Endothelial cell of umbilical vein (primary cell): ENCODE measurements at regions not wholly inside any gene's neighbourhood (a gene's known extent, or its start where the extent isn't known, plus 50 kb on each side); places are given as distances from the start of the nearest gene placed in this dataset.

Experiments
- BruUV-seq: library from RNA; stranded (reverse); fragments of 400-500 nt; replicated peaks from 2 replicates; lab custom pipeline; 2021; lab: Mats Ljungman, UMichigan
- CTCF ChIA-PET: fragments of 300-600, 350-600 bp; sonication (Branson Sonifier 250); formaldehyde crosslinking; loops from one replicate; lab custom pipeline; 2021; ENCODE audit warnings: antibody characterized with exemption, inconsistent platforms; lab: Charles Lee
- POLR2A ChIA-PET: fragments of 300-600, 350-600 bp; sonication (Branson Sonifier 250); formaldehyde crosslinking; loops from one replicate; lab custom pipeline; 2021; ENCODE audit warnings: antibody characterized with exemption, inconsistent platforms; lab: Charles Lee
- DNase-seq: peaks from one replicate; pipeline ENCODE4 v3.0.0-alpha.2; 2011; ENCODE audit warnings: low read depth, low spot score
- FAIRE-seq: peaks from 2 replicates; lab custom pipeline; 2011; peaks lifted over from hg19 to GRCh38; lab: Jason Lieb, UNC
- H2AFZ ChIP-seq: 2 replicates; pipeline ENCODE4 v1.6.0; 2012; ENCODE audit warnings: low read depth, low read length, control low read depth, inconsistent platforms
- H3K27ac ChIP-seq: 2 replicates; pipeline ENCODE4 v1.5.1; 2011; ENCODE audit warnings: low read depth, mild to moderate bottlenecking, control low read depth, low read length, moderate library complexity; ENCODE audit not compliant: insufficient read depth
- H3K27me3 ChIP-seq, 2 experiments: 2 replicates each; pipeline versions ENCODE4 v1.6.0 to v1.6.1; 2011; ENCODE audit warnings: low read length in 2 of 2, mixed read lengths in 1 of 2; ENCODE audit not compliant: control insufficient read depth in 2 of 2, insufficient read depth in 2 of 2
- H3K36me3 ChIP-seq, 2 experiments: 2 replicates in 1 of 2; 3 replicates in 1 of 2; pipeline ENCODE4 v1.5.1; 2011; ENCODE audit warnings: low read length in 2 of 2, mild to moderate bottlenecking in 1 of 2, moderate library complexity in 1 of 2; ENCODE audit not compliant: control insufficient read depth in 2 of 2, insufficient read depth in 2 of 2; ENCODE audit errors: extremely low read depth in 1 of 2
- H3K4me1 ChIP-seq: 3 replicates; pipeline ENCODE4 v1.5.1; 2011; ENCODE audit warnings: mild to moderate bottlenecking, low read length; ENCODE audit not compliant: control insufficient read depth, insufficient read depth; ENCODE audit errors: extremely low read depth
- H3K4me2 ChIP-seq: 2 replicates; pipeline ENCODE4 v1.6.1; 2011; ENCODE audit warnings: low read length, control low read depth, mixed read lengths; ENCODE audit not compliant: insufficient read depth
- H3K4me3 ChIP-seq, 3 experiments: fragments of 200-600 bp in 1 of 3; sonication (generic), shearing (Covaris generic) in 1 of 3; replicated peaks in 1 of 3; 2 replicates each; pipeline ENCODE4 v1.5.1; 2011 to 2016; ENCODE audit warnings: control low read depth in 3 of 3, low read length in 3 of 3, mild to moderate bottlenecking in 2 of 3, inconsistent platforms in 1 of 3, low read depth in 1 of 3, moderate library complexity in 1 of 3; ENCODE audit not compliant: insufficient read depth in 1 of 3
- H3K79me2 ChIP-seq: 2 replicates; pipeline ENCODE4 v1.6.0; 2012; ENCODE audit warnings: low read length, inconsistent platforms; ENCODE audit not compliant: control insufficient read depth, insufficient read depth
- H3K9ac ChIP-seq: replicated peaks from 2 replicates; pipeline ENCODE3; 2011; ENCODE audit warnings: low read length, control low read depth; ENCODE audit not compliant: insufficient read depth; ENCODE audit errors: extremely low read depth
- H3K9me1 ChIP-seq: replicated peaks from 3 replicates; pipeline ENCODE4 v1.6.0; 2011; ENCODE audit warnings: mild to moderate bottlenecking, low read length; ENCODE audit not compliant: control insufficient read depth, insufficient read depth; ENCODE audit errors: extremely low read depth
- H3K9me3 ChIP-seq: replicated peaks from 2 replicates; pipeline ENCODE4 v1.5.1; 2012; ENCODE audit warnings: low read length, inconsistent platforms; ENCODE audit not compliant: control insufficient read depth, insufficient read depth
- H4K20me1 ChIP-seq: replicated peaks from 2 replicates; pipeline ENCODE3; 2011; ENCODE audit warnings: mild to moderate bottlenecking, low read length; ENCODE audit not compliant: control insufficient read depth, insufficient read depth; ENCODE audit errors: extremely low read depth
- CTCF ChIP-seq, 2 donors: IDR thresholded peaks; 1 replicate in 1 of 2; 2 replicates in 1 of 2; pipeline ENCODE4 v1.5.1; 2011; ENCODE audit warnings: low read length in 2 of 2, mild to moderate bottlenecking in 2 of 2, moderate library complexity in 2 of 2, control low read depth in 1 of 2, inconsistent platforms in 1 of 2, low read depth in 1 of 2; ENCODE audit not compliant: insufficient read depth in 1 of 2; ENCODE audit errors: extremely low read depth in 1 of 2
- EZH2 ChIP-seq: IDR thresholded peaks from 2 replicates; pipeline ENCODE4 v1.6.1; 2012; ENCODE audit warnings: borderline replicate concordance, low read depth, mild to moderate bottlenecking, moderate library complexity, low read length, inconsistent platforms; ENCODE audit not compliant: severe bottlenecking
- FOS ChIP-seq: IDR thresholded peaks from 2 replicates; pipeline ENCODE4 v1.6.1; 2011; ENCODE audit warnings: mild to moderate bottlenecking, low read length, moderate library complexity, borderline replicate concordance; ENCODE audit not compliant: insufficient read depth
- GATA2 ChIP-seq: IDR thresholded peaks from 2 replicates; pipeline ENCODE4 v1.7.0; 2011; ENCODE audit warnings: low read depth, mild to moderate bottlenecking, moderate library complexity, mixed read lengths, low read length; ENCODE audit not compliant: insufficient read length, insufficient read depth
- JUN ChIP-seq: IDR thresholded peaks from 2 replicates; pipeline ENCODE4 v1.6.1; 2011; ENCODE audit warnings: borderline replicate concordance, low read depth; ENCODE audit not compliant: insufficient read length, insufficient read depth
- MAX ChIP-seq: IDR thresholded peaks from 2 replicates; pipeline ENCODE4 v1.6.1; 2011; ENCODE audit not compliant: insufficient read depth, insufficient read length
- MYC ChIP-seq: IDR thresholded peaks from one replicate; pipeline ENCODE4 v1.6.1; 2011; ENCODE audit warnings: mild to moderate bottlenecking, low read depth, low read length
- POLR2A ChIP-seq: IDR thresholded peaks from 2 replicates; pipeline ENCODE4 v1.6.1; 2012; ENCODE audit warnings: low read depth, mild to moderate bottlenecking, control low read depth, low read length
- POLR2AphosphoS5 ChIP-seq: IDR thresholded peaks from 2 replicates; pipeline ENCODE4 v1.6.1; 2012; ENCODE audit warnings: low read depth, mild to moderate bottlenecking, control low read depth, low read length, moderate library complexity; ENCODE audit not compliant: insufficient read depth
- dilution Hi-C: fragments of 300-500 bp; cut with MboI; formaldehyde crosslinking; loops from one replicate; pipeline ENCODE4 v1.15.0; 2019; ENCODE audit warnings: low sequenced_read_pairs; ENCODE audit not compliant: extremely low pct_ligation_motif_present
- intact Hi-C: fragments of 100-400 bp; cut with micrococcal nuclease; formaldehyde crosslinking; loops from one replicate; pipeline ENCODE4 v1.10.0; 2022

- TF ChIP-seq EZH2 = no peak
- TF ChIP-seq JUN = no peak
- no peak for TF ChIP-seq CTCF (IDR thresholded peaks at IDR 0.05; ENCODE audit: extremely low read depth in 1 of 2, insufficient read depth in 1 of 2, low read depth in 1 of 2, low read length in 2 of 2)
- TF ChIP-seq MYC = no peak
- TF ChIP-seq POLR2A = no peak
- TF ChIP-seq GATA2 = no peak
- TF ChIP-seq FOS = no peak
- no peak for TF ChIP-seq POLR2AphosphoS5
- TF ChIP-seq MAX = no peak
- no peaks in the 10 kb centered on the region for H3K27me3 ChIP-seq
- intact Hi-C loops (no loop called here), dilution Hi-C loops (no loop called here)
- H3K9me1 ChIP-seq = no peaks in the 10 kb centered on the region
- H3K9me3 ChIP-seq = no peaks in the 10 kb centered on the region
- POLR2A ChIA-PET = no interaction called here
- H3K79me2 ChIP-seq = no peaks in the 10 kb centered on the region
- DNase-seq (no peak), FAIRE-seq (no peak)
- no peak overlapping the region for H3K27ac ChIP-seq
- CTCF ChIA-PET = no interaction called here
- H3K4me2 ChIP-seq = no peak overlapping the region
- H4K20me1 ChIP-seq = no peaks in the 10 kb centered on the region
- H2AFZ ChIP-seq = no peak overlapping the region
- no peaks in the 10 kb centered on the region for H3K36me3 ChIP-seq
- no peak overlapping the region for H3K4me3 ChIP-seq
- H3K9ac ChIP-seq = no peak overlapping the region
- no peaks in the 10 kb centered on the region for H3K4me1 ChIP-seq
- no TSS peak for BruUV-seq
Measured at GRCh38 chrY:16807713-16808112, 1072.3 kb downstream of the CDY2B start.
